Caco-2 (cell line): ENCODE measurements at regions not wholly inside any gene's neighbourhood (a gene's known extent, or its start where the extent isn't known, plus 50 kb on each side); places are given as distances from the start of the nearest gene placed in this dataset.

ENCODE experiments used
- BruUV-seq: library from RNA; stranded (reverse); fragments of 400-500 nt; replicated peaks from 2 replicates; lab custom pipeline; 2021; lab: Mats Ljungman, UMichigan
- CTCF ChIA-PET: fragments of 300-600 bp; sonication (Branson Sonifier 250); formaldehyde crosslinking; loops from one replicate; lab custom pipeline; 2022; ENCODE audit warnings: antibody characterized with exemption; lab: Charles Lee
- POLR2A ChIA-PET: fragments of 300-600 bp; sonication (Branson Sonifier 250); formaldehyde crosslinking; loops from one replicate; lab custom pipeline; 2022; ENCODE audit warnings: antibody characterized with exemption; lab: Charles Lee
- DNase-seq, 2 experiments: peaks; one replicate each; pipeline versions ENCODE4 v3.0.0 to v3.0.0-alpha.2; 2020 to 2022
- H3K27me3 ChIP-seq: replicated peaks from 2 replicates; pipeline ENCODE4 v1.6.0; 2011; ENCODE audit warnings: low read length; ENCODE audit not compliant: control insufficient read depth, insufficient read depth
- H3K36me3 ChIP-seq: 2 replicates; pipeline ENCODE4 v1.5.1; 2011; ENCODE audit warnings: low read length; ENCODE audit not compliant: control insufficient read depth, insufficient read depth
- H3K4me1 ChIP-seq: fragments of 250-450 bp; sonication (Bioruptor Pico); 2 replicates; pipeline ENCODE4 v1.5.1; 2020; ENCODE audit warnings: mild to moderate bottlenecking
- H3K4me3 ChIP-seq: 2 replicates; pipeline ENCODE4 v1.5.1; 2011; ENCODE audit warnings: low read depth, mild to moderate bottlenecking, control low read depth, low read length
- H3K9me3 ChIP-seq: fragments of 250-450 bp; sonication (Bioruptor Pico); 2 replicates; pipeline ENCODE4 v1.5.1; 2020; ENCODE audit warnings: mild to moderate bottlenecking, moderate library complexity
- H3K27ac Mint-ChIP-seq: one replicate; pipeline ENCODE4 v1.8.0; 2022; ENCODE audit warnings: mixed read lengths; ENCODE audit not compliant: unreplicated experiment
- H3K27me3 Mint-ChIP-seq: one replicate; pipeline ENCODE4 v1.8.0; 2022; ENCODE audit warnings: mixed read lengths; ENCODE audit not compliant: insufficient read depth, unreplicated experiment
- H3K36me3 Mint-ChIP-seq: one replicate; pipeline ENCODE4 v1.8.0; 2022; ENCODE audit warnings: mild to moderate bottlenecking, mixed read lengths; ENCODE audit not compliant: insufficient read depth, unreplicated experiment
- H3K4me1 Mint-ChIP-seq: one replicate; pipeline ENCODE4 v1.8.0; 2022; ENCODE audit warnings: low read depth, mixed read lengths; ENCODE audit not compliant: unreplicated experiment
- H3K4me3 Mint-ChIP-seq: one replicate; pipeline ENCODE4 v1.8.0; 2022; ENCODE audit warnings: mild to moderate bottlenecking, moderate library complexity, mixed read lengths; ENCODE audit not compliant: unreplicated experiment
- H3K9me3 Mint-ChIP-seq: one replicate; pipeline ENCODE4 v1.8.0; 2022; ENCODE audit warnings: mixed read lengths; ENCODE audit not compliant: unreplicated experiment
- intact Hi-C: fragments of 100-400 bp; cut with micrococcal nuclease; formaldehyde crosslinking; loops from one replicate; pipeline ENCODE4 v1.10.0; 2022; ENCODE audit not compliant: unreplicated experiment
- TF ChIP-seq, protein P1 (sequence below), 2 experiments: fragments of 200-600 bp in 1 of 2; IDR thresholded peaks; 1 replicate in 1 of 2; 2 replicates in 1 of 2; pipeline versions ENCODE4 v1.5.1 to v1.8.0; 2011 to 2022; ENCODE audit warnings: antibody characterized with exemption in 1 of 2, control low read depth in 1 of 2, inconsistent platforms in 1 of 2, low read depth in 1 of 2, low read length in 1 of 2, mild to moderate bottlenecking in 1 of 2, moderate library complexity in 1 of 2; ENCODE audit not compliant: insufficient read depth in 1 of 2, severe bottlenecking in 1 of 2, unreplicated experiment in 1 of 2

DNA sequence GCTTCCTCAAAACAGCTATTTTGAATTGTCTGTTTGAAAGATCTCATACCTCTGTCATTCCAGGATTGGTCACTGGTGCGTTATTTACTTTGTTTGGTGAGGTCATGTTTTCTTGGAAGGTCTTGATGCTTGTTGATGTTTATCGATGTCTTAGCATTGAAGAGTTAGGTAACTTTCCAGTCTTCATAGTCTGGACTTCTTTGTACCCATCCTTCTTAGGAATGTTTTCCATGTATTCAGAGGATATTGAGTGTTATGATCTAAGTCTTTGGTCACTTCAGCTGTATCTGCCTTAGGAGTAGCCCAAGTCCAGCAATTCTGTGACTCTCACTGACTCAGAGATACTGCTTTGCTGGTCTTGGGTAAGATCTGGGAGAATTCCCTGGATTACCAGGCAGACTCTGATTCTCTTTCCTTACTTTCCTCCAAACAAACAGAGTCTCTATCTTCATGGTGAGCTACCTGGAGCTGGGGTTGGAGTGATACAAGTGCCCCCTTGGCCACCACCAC lies 398.6 kb downstream of the ZIC4 start:
- TF ChIP-seq, protein P1, sequence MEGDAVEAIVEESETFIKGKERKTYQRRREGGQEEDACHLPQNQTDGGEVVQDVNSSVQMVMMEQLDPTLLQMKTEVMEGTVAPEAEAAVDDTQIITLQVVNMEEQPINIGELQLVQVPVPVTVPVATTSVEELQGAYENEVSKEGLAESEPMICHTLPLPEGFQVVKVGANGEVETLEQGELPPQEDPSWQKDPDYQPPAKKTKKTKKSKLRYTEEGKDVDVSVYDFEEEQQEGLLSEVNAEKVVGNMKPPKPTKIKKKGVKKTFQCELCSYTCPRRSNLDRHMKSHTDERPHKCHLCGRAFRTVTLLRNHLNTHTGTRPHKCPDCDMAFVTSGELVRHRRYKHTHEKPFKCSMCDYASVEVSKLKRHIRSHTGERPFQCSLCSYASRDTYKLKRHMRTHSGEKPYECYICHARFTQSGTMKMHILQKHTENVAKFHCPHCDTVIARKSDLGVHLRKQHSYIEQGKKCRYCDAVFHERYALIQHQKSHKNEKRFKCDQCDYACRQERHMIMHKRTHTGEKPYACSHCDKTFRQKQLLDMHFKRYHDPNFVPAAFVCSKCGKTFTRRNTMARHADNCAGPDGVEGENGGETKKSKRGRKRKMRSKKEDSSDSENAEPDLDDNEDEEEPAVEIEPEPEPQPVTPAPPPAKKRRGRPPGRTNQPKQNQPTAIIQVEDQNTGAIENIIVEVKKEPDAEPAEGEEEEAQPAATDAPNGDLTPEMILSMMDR (IDR thresholded peaks at IDR 0.05; ENCODE audit: insufficient read depth in 1 of 2, low read depth in 1 of 2, low read length in 1 of 2, severe bottlenecking in 1 of 2, unreplicated experiment in 1 of 2): no peak
- H3K4me1 Mint-ChIP-seq: no peaks in the 10 kb centered on the region
- intact Hi-C loops: no loop called here
- no peak overlapping the region for H3K4me3 ChIP-seq
- H3K4me1 ChIP-seq: no peaks in the 10 kb centered on the region
- no peaks in the 10 kb centered on the region for H3K9me3 Mint-ChIP-seq
- ChIA-PET CTCF (no interaction called here), POLR2A (no interaction called here)
- DNase-seq: no peak
- H3K27ac Mint-ChIP-seq: no peak overlapping the region
- no TSS peak for BruUV-seq
- no peak overlapping the region for H3K4me3 Mint-ChIP-seq
- no peaks in the 10 kb centered on the region for H3K9me3 ChIP-seq
- no peaks in the 10 kb centered on the region for H3K27me3 Mint-ChIP-seq
- no peaks in the 10 kb centered on the region for H3K36me3 ChIP-seq
- H3K27me3 ChIP-seq: no peaks in the 10 kb centered on the region
- H3K36me3 Mint-ChIP-seq: no peaks in the 10 kb centered on the region

GRCh38 chr3:147002721-147003120 lies 397.6 kb upstream of the PLSCR5 start:
- ChIA-PET POLR2A (no interaction called here), CTCF (no interaction called here)
- TF ChIP-seq, protein P1 (IDR thresholded peaks at IDR 0.05; ENCODE audit: insufficient read depth in 1 of 2, low read depth in 1 of 2, low read length in 1 of 2, severe bottlenecking in 1 of 2, unreplicated experiment in 1 of 2): no peak

DNA sequence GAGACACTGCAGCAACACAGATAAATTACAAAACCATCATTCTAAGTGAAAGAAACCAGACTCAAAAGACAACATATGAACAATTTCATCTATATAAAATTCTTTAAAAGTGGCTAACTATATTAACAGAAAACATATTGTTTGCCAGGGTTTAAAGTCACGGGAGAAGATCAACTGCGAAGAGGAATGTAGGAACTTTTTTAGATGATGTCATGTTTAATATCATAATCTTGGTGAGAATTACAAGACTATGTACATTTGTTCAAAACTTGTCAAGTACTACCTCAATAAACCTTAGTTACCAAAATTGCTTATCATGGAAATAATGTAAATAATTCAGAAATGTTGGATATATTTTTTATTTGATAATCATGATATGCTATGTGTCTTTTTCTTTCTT lies 395.1 kb upstream of the PLSCR5 start:
- POLR2A ChIA-PET: no interaction called here
- H3K9me3 Mint-ChIP-seq: no peaks in the 10 kb centered on the region

More at GRCh38 chr3:147002721-147003120, 397.6 kb upstream of the PLSCR5 start:
- Mint-ChIP-seq H3K27ac (no peak overlapping the region), H3K27me3 (no peaks in the 10 kb centered on the region), H3K4me3 (no peak overlapping the region), H3K36me3 (no peaks in the 10 kb centered on the region), H3K4me1 (no peaks in the 10 kb centered on the region), H3K9me3 (no peaks in the 10 kb centered on the region)
- no TSS peak for BruUV-seq
- Histone ChIP-seq H3K9me3 (no peaks in the 10 kb centered on the region), H3K4me1 (no peaks in the 10 kb centered on the region), H3K27me3 (no peaks in the 10 kb centered on the region), H3K36me3 (no peaks in the 10 kb centered on the region), H3K4me3 (no peak overlapping the region)
- intact Hi-C loops: no loop called here
- DNase-seq: no peak

More for the DNA sequence above, 395.1 kb upstream of the PLSCR5 start:
- no TSS peak for BruUV-seq
- CTCF ChIA-PET: no interaction called here
- no peaks in the 10 kb centered on the region for H3K36me3 ChIP-seq
- H3K4me1 ChIP-seq: no peaks in the 10 kb centered on the region
- Mint-ChIP-seq H3K4me1 (no peaks in the 10 kb centered on the region), H3K36me3 (no peaks in the 10 kb centered on the region), H3K27ac (no peak overlapping the region), H3K4me3 (no peak overlapping the region), H3K27me3 (no peaks in the 10 kb centered on the region)
- no peaks in the 10 kb centered on the region for H3K27me3 ChIP-seq
- TF ChIP-seq, protein P1 (IDR thresholded peaks at IDR 0.05; ENCODE audit: insufficient read depth in 1 of 2, low read depth in 1 of 2, low read length in 1 of 2, severe bottlenecking in 1 of 2, unreplicated experiment in 1 of 2): no peak
- no peaks in the 10 kb centered on the region for H3K9me3 ChIP-seq
- H3K4me3 ChIP-seq: no peak overlapping the region
- DNase-seq: no peak
- intact Hi-C loops: no loop called here
